ENCODE measurements at regions not wholly inside any gene's neighbourhood (a gene's known extent, or its start where the extent isn't known, plus 50 kb on each side); places are given as distances from the start of the nearest gene placed in this dataset.
A peak's percentile ranks its signal among the peaks of the same experiment; 100 is the strongest.
"Not testable (repeated sequence)": the region's sequence is repeated elsewhere in the genome, so short reads cannot be mapped to it uniquely, and the experiment has no call there.

DNA sequence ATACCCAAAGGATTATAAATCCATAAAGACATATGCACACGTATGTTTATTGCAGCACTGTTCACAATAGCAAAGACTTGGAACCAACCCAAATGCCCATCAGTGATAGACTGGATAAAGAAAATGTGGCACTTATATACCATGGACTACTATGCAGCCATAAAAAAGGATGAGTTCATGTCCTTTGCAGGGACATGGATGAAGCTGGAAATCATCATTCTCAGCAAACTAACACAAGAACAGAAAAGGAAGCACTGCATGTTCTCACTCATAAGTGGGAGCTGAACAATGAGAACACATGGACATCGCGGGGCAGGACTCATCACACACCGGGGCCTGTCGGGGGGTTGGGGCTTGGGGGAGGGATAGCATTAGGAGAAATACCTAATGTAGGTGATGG, 108.2 kb downstream of the C16orf95 start:
- not testable (repeated sequence) for H2AK5ac ChIP-seq (ENCODE audit: low read depth, low read length); H3K9ac ChIP-seq (ENCODE audit: low read depth, low read length, poor library complexity); H3K9me3 ChIP-seq (replicated peaks in 1 of 2; ENCODE audit: control insufficient read depth in 2 of 2, insufficient read depth in 1 of 2, low read depth in 1 of 2, low read length in 2 of 2); H3K79me1 ChIP-seq (ENCODE audit: low read depth, low read length); H3K4ac ChIP-seq (ENCODE audit: low read length); H2BK15ac ChIP-seq (ENCODE audit: low read length); H4K8ac ChIP-seq (ENCODE audit: low read depth, low read length); H4K91ac ChIP-seq (ENCODE audit: low read depth, low read length, poor library complexity); H2BK12ac ChIP-seq (ENCODE audit: low read length); H3K23ac ChIP-seq (ENCODE audit: low read depth, low read length, poor library complexity); H3K14ac ChIP-seq (ENCODE audit: low read length); H3K18ac ChIP-seq (ENCODE audit: low read length); H3K27ac ChIP-seq (replicated peaks; ENCODE audit: low read length); H2BK5ac ChIP-seq (ENCODE audit: low read length); H3K36me3 ChIP-seq (replicated peaks in 1 of 2; ENCODE audit: control insufficient read depth in 2 of 2, insufficient read depth in 2 of 2, low read length in 2 of 2); H3K27me3 ChIP-seq (ENCODE audit: control insufficient read depth in 3 of 3, insufficient read depth in 3 of 3, low read depth in 1 of 3, low read length in 3 of 3); H2AFZ ChIP-seq (ENCODE audit: low read length); H3K4me3 ChIP-seq (ENCODE audit: low read length in 2 of 2); H3K4me2 ChIP-seq (ENCODE audit: insufficient read depth, low read length, poor library complexity, severe bottlenecking); DNase-seq (ENCODE audit: low spot score); H2BK120ac ChIP-seq (ENCODE audit: low read depth, low read length)
- WGBS, 2 donors (ENCODE audit: extremely low coverage in 2 of 2, insufficient read length in 2 of 2, insufficient replicate concordance in 1 of 2): no CpG with 5 or more reads among the region's 5 CpGs
- peaks cover 0 to 12% of the 10 kb centered on the region in 2 donors for H3K4me1 ChIP-seq (ENCODE audit: control insufficient read depth in 2 of 2, insufficient read depth in 1 of 2, low read depth in 1 of 2, low read length in 2 of 2)

GRCh38 chr16:87209808-87210512, 107.2 kb downstream of the C16orf95 start:
- no peak overlapping the region for H3K18ac ChIP-seq (ENCODE audit: low read length)

GRCh38 chr16:87210894-87211293, 106.3 kb downstream of the C16orf95 start:
- Histone ChIP-seq H3K9ac (ENCODE audit: low read depth, low read length, poor library complexity) (no peak overlapping the region), H3K27me3 (ENCODE audit: control insufficient read depth in 3 of 3, insufficient read depth in 3 of 3, low read depth in 1 of 3, low read length in 3 of 3) (no peaks in the 10 kb centered on the region), H3K27ac (replicated peaks; ENCODE audit: low read length) (no peak overlapping the region), H2AK5ac (ENCODE audit: low read depth, low read length) (no peak overlapping the region), H4K8ac (ENCODE audit: low read depth, low read length) (no peak overlapping the region), H2BK5ac (ENCODE audit: low read length) (no peak overlapping the region), H3K9me3 (replicated peaks in 1 of 2; ENCODE audit: control insufficient read depth in 2 of 2, insufficient read depth in 1 of 2, low read depth in 1 of 2, low read length in 2 of 2) (peaks cover 0 to 7% of the 10 kb centered on the region in 2 donors), H3K4ac (ENCODE audit: low read length) (no peak overlapping the region), H3K36me3 (replicated peaks in 1 of 2; ENCODE audit: control insufficient read depth in 2 of 2, insufficient read depth in 2 of 2, low read length in 2 of 2) (no peaks in the 10 kb centered on the region), H4K91ac (ENCODE audit: low read depth, low read length, poor library complexity) (no peak overlapping the region), H2BK15ac (ENCODE audit: low read length) (no peak overlapping the region), H3K23ac (ENCODE audit: low read depth, low read length, poor library complexity) (no peak overlapping the region), H3K4me1 (ENCODE audit: control insufficient read depth in 2 of 2, insufficient read depth in 1 of 2, low read depth in 1 of 2, low read length in 2 of 2) (peaks cover 0 to 12% of the 10 kb centered on the region in 2 donors), H3K4me2 (ENCODE audit: insufficient read depth, low read length, poor library complexity, severe bottlenecking) (no peak overlapping the region), H2AFZ (ENCODE audit: low read length) (no peak overlapping the region), H2BK12ac (ENCODE audit: low read length) (no peak overlapping the region), H3K14ac (ENCODE audit: low read length) (no peak overlapping the region), H3K4me3 (ENCODE audit: low read length in 2 of 2) (no peak overlapping the region), H3K18ac (ENCODE audit: low read length) (no peak overlapping the region), H2BK120ac (ENCODE audit: low read depth, low read length) (no peak overlapping the region), H3K79me1 (ENCODE audit: low read depth, low read length) (no peaks in the 10 kb centered on the region)
- WGBS, 2 donors (ENCODE audit: extremely low coverage in 2 of 2, insufficient read length in 2 of 2, insufficient replicate concordance in 1 of 2): no CpG with 5 or more reads among the region's 4 CpGs
- DNase-seq (ENCODE audit: low spot score): no peak

More at GRCh38 chr16:87209808-87210512, 107.2 kb downstream of the C16orf95 start:
- WGBS, 2 donors (ENCODE audit: extremely low coverage in 2 of 2, insufficient read length in 2 of 2, insufficient replicate concordance in 1 of 2): no CpG with 5 or more reads among the region's 2 CpGs
- H2AFZ ChIP-seq (ENCODE audit: low read length): no peak overlapping the region
- no peak overlapping the region for H2BK12ac ChIP-seq (ENCODE audit: low read length)
- H3K4me3 ChIP-seq (ENCODE audit: low read length in 2 of 2): peak overlapping the region in 1 of 2 donors; percentile 53
- H3K9ac ChIP-seq (ENCODE audit: low read depth, low read length, poor library complexity): peak overlapping the region; percentile 61
- no peak overlapping the region for H2BK5ac ChIP-seq (ENCODE audit: low read length)
- no peaks in the 10 kb centered on the region for H3K36me3 ChIP-seq (replicated peaks in 1 of 2; ENCODE audit: control insufficient read depth in 2 of 2, insufficient read depth in 2 of 2, low read length in 2 of 2)
- H3K14ac ChIP-seq (ENCODE audit: low read length): no peak overlapping the region
- peaks cover 0 to 12% of the 10 kb centered on the region in 2 donors for H3K4me1 ChIP-seq (ENCODE audit: control insufficient read depth in 2 of 2, insufficient read depth in 1 of 2, low read depth in 1 of 2, low read length in 2 of 2)
- no peak overlapping the region for H4K91ac ChIP-seq (ENCODE audit: low read depth, low read length, poor library complexity)
- no peak for DNase-seq (ENCODE audit: low spot score)
- no peak overlapping the region for H2AK5ac ChIP-seq (ENCODE audit: low read depth, low read length)
- H3K9me3 ChIP-seq (replicated peaks in 1 of 2; ENCODE audit: control insufficient read depth in 2 of 2, insufficient read depth in 1 of 2, low read depth in 1 of 2, low read length in 2 of 2): peaks cover 0 to 7% of the 10 kb centered on the region in 2 donors
- H3K27me3 ChIP-seq (ENCODE audit: control insufficient read depth in 3 of 3, insufficient read depth in 3 of 3, low read depth in 1 of 3, low read length in 3 of 3): no peaks in the 10 kb centered on the region
- H2BK120ac ChIP-seq (ENCODE audit: low read depth, low read length): no peak overlapping the region
- H4K8ac ChIP-seq (ENCODE audit: low read depth, low read length): no peak overlapping the region
- no peak overlapping the region for H3K23ac ChIP-seq (ENCODE audit: low read depth, low read length, poor library complexity)
- no peaks in the 10 kb centered on the region for H3K79me1 ChIP-seq (ENCODE audit: low read depth, low read length)
- no peak overlapping the region for H3K4me2 ChIP-seq (ENCODE audit: insufficient read depth, low read length, poor library complexity, severe bottlenecking)
- H3K27ac ChIP-seq (replicated peaks; ENCODE audit: low read length): no peak overlapping the region
- H3K4ac ChIP-seq (ENCODE audit: low read length): no peak overlapping the region
- H2BK15ac ChIP-seq (ENCODE audit: low read length): no peak overlapping the region

- H3K9me3 ChIP-seq (replicated peaks in 1 of 2; ENCODE audit: control insufficient read depth in 2 of 2, insufficient read depth in 1 of 2, low read depth in 1 of 2, low read length in 2 of 2): peaks cover 0 to 7% of the 10 kb centered on the region in 2 donors
- H3K4me2 ChIP-seq (ENCODE audit: insufficient read depth, low read length, poor library complexity, severe bottlenecking): no peak overlapping the region
- H3K36me3 ChIP-seq (replicated peaks in 1 of 2; ENCODE audit: control insufficient read depth in 2 of 2, insufficient read depth in 2 of 2, low read length in 2 of 2): no peaks in the 10 kb centered on the region
- H2BK15ac ChIP-seq (ENCODE audit: low read length): no peak overlapping the region
- H2AK5ac ChIP-seq (ENCODE audit: low read depth, low read length): no peak overlapping the region
- H4K8ac ChIP-seq (ENCODE audit: low read depth, low read length): no peak overlapping the region
- no peak overlapping the region for H2AFZ ChIP-seq (ENCODE audit: low read length)
- no peak overlapping the region for H3K4me3 ChIP-seq (ENCODE audit: low read length in 2 of 2)
- H3K14ac ChIP-seq (ENCODE audit: low read length): no peak overlapping the region
- H2BK12ac ChIP-seq (ENCODE audit: low read length): no peak overlapping the region
- no peak overlapping the region for H3K4ac ChIP-seq (ENCODE audit: low read length)
- WGBS, 2 donors (ENCODE audit: extremely low coverage in 2 of 2, insufficient read length in 2 of 2, insufficient replicate concordance in 1 of 2): no CpG with 5 or more reads among the region's 6 CpGs
- no peaks in the 10 kb centered on the region for H3K27me3 ChIP-seq (ENCODE audit: control insufficient read depth in 3 of 3, insufficient read depth in 3 of 3, low read depth in 1 of 3, low read length in 3 of 3)
- no peak overlapping the region for H2BK5ac ChIP-seq (ENCODE audit: low read length)
- no peak overlapping the region for H3K23ac ChIP-seq (ENCODE audit: low read depth, low read length, poor library complexity)
- H4K91ac ChIP-seq (ENCODE audit: low read depth, low read length, poor library complexity): no peak overlapping the region
- H3K18ac ChIP-seq (ENCODE audit: low read length): no peak overlapping the region
- no peak for DNase-seq (ENCODE audit: low spot score)
- no peaks in the 10 kb centered on the region for H3K79me1 ChIP-seq (ENCODE audit: low read depth, low read length)
- no peak overlapping the region for H2BK120ac ChIP-seq (ENCODE audit: low read depth, low read length)
- no peak overlapping the region for H3K9ac ChIP-seq (ENCODE audit: low read depth, low read length, poor library complexity)
- H3K27ac ChIP-seq (replicated peaks; ENCODE audit: low read length): no peak overlapping the region
- H3K4me1 ChIP-seq (ENCODE audit: control insufficient read depth in 2 of 2, insufficient read depth in 1 of 2, low read depth in 1 of 2, low read length in 2 of 2): peaks cover 0 to 10% of the 10 kb centered on the region in 2 donors
Observed at GRCh38 chr16:87212026-87212425, 105.2 kb downstream of the C16orf95 start.
